Fibroblast of lung (primary cell): ENCODE measurements at regions not wholly inside any gene's neighbourhood (a gene's known extent, or its start where the extent isn't known, plus 50 kb on each side); places are given as distances from the start of the nearest gene placed in this dataset.

Experiments
- DNase-seq, 2 donors: peaks; one replicate each; pipeline versions ENCODE4 v3.0.0 to v3.0.0-alpha.2; 2010; ENCODE audit warnings: low read depth in 2 of 2
- H2AFZ ChIP-seq: 2 replicates; pipeline ENCODE4 v1.5.1; 2012; ENCODE audit warnings: low read length, control low read depth, inconsistent platforms
- H3K27ac ChIP-seq: 2 replicates; pipeline ENCODE4 v1.5.1; 2011; ENCODE audit warnings: low read length, control low read depth; ENCODE audit not compliant: insufficient read depth
- H3K27me3 ChIP-seq: 2 replicates; pipeline ENCODE4 v1.5.1; 2011; ENCODE audit warnings: mild to moderate bottlenecking, low read length; ENCODE audit not compliant: control insufficient read depth, insufficient read depth
- H3K36me3 ChIP-seq: 2 replicates; pipeline ENCODE4 v1.5.1; 2011; ENCODE audit warnings: low read length; ENCODE audit not compliant: control insufficient read depth, insufficient read depth
- H3K4me1 ChIP-seq: 2 replicates; pipeline ENCODE4 v1.5.1; 2011; ENCODE audit warnings: low read length; ENCODE audit not compliant: control insufficient read depth, insufficient read depth; ENCODE audit errors: extremely low read depth
- H3K4me2 ChIP-seq: 2 replicates; pipeline ENCODE4 v1.5.1; 2011; ENCODE audit warnings: low read length, control low read depth; ENCODE audit not compliant: insufficient read depth; ENCODE audit errors: extremely low read depth
- H3K4me3 ChIP-seq, 4 experiments: fragments of 200-600 bp in 1 of 4; sonication (generic) in 1 of 4; replicated peaks in 1 of 4; 2 replicates each; pipeline ENCODE4 v1.5.1; 2011 to 2016; ENCODE audit warnings: low read length in 4 of 4, low read depth in 3 of 4, mild to moderate bottlenecking in 3 of 4, control low read depth in 2 of 4, inconsistent platforms in 1 of 4, mixed read lengths in 1 of 4; ENCODE audit not compliant: insufficient read depth in 1 of 4; ENCODE audit errors: control extremely low read depth in 1 of 4
- H3K79me2 ChIP-seq: 2 replicates; pipeline ENCODE4 v1.5.1; 2012; ENCODE audit warnings: mild to moderate bottlenecking, low read length, inconsistent platforms; ENCODE audit not compliant: control insufficient read depth, insufficient read depth
- H3K9ac ChIP-seq: 2 replicates; pipeline ENCODE4 v1.5.1; 2011; ENCODE audit warnings: mild to moderate bottlenecking, low read length, control low read depth; ENCODE audit not compliant: insufficient read depth
- H3K9me3 ChIP-seq: 2 replicates; pipeline ENCODE4 v1.5.1; 2012; ENCODE audit warnings: low read depth, low read length; ENCODE audit not compliant: control insufficient read depth, insufficient read depth
- H4K20me1 ChIP-seq: 2 replicates; pipeline ENCODE4 v1.5.1; 2011; ENCODE audit warnings: low read length; ENCODE audit not compliant: control insufficient read depth, insufficient read depth; ENCODE audit errors: extremely low read depth
- CTCF ChIP-seq, 2 donors: IDR thresholded peaks in 1 of 2; conservative IDR thresholded peaks in 1 of 2; 1 replicate in 1 of 2; 2 replicates in 1 of 2; pipeline ENCODE4 v1.5.1; 2011 to 2012; ENCODE audit warnings: low read length in 2 of 2, control low read depth in 1 of 2, inconsistent platforms in 1 of 2, low read depth in 1 of 2, mild to moderate bottlenecking in 1 of 2
- EZH2 ChIP-seq: IDR thresholded peaks from 2 replicates; pipeline ENCODE4 v1.5.1; 2012; ENCODE audit warnings: low read length, control low read depth, mild to moderate bottlenecking; ENCODE audit errors: missing control alignments

- H3K79me2 ChIP-seq: no peaks in the 10 kb centered on the region
- H4K20me1 ChIP-seq: no peaks in the 10 kb centered on the region
- no peaks in the 10 kb centered on the region for H3K9me3 ChIP-seq
- H3K36me3 ChIP-seq: no peaks in the 10 kb centered on the region
- no peak for DNase-seq
- no peak overlapping the region for H3K9ac ChIP-seq
- no peak overlapping the region for H3K4me3 ChIP-seq
- H3K4me1 ChIP-seq: no peaks in the 10 kb centered on the region
- TF ChIP-seq EZH2 (no peak), CTCF (conservative IDR thresholded peaks at IDR 0.05 in 1 of 2, IDR thresholded peaks at IDR 0.05 in 1 of 2; ENCODE audit: low read depth in 1 of 2, low read length in 2 of 2) (no peak)
- no peaks in the 10 kb centered on the region for H3K27me3 ChIP-seq
- no peak overlapping the region for H2AFZ ChIP-seq
- H3K4me2 ChIP-seq: no peak overlapping the region
- H3K27ac ChIP-seq: no peak overlapping the region
Measured at GRCh38 chr4:37124800-37125199, 119.7 kb upstream of the NWD2 start.

GRCh38 chr4:37126051-37126450 lies 118.5 kb upstream of the NWD2 start:
- H3K9me3 ChIP-seq: no peaks in the 10 kb centered on the region
- H3K27ac ChIP-seq: no peak overlapping the region
- no peak overlapping the region for H3K9ac ChIP-seq
- no peaks in the 10 kb centered on the region for H3K4me1 ChIP-seq
- no peak for DNase-seq
- no peak overlapping the region for H2AFZ ChIP-seq
- H3K4me2 ChIP-seq: no peak overlapping the region
- H3K36me3 ChIP-seq: no peaks in the 10 kb centered on the region
- TF ChIP-seq CTCF (conservative IDR thresholded peaks at IDR 0.05 in 1 of 2, IDR thresholded peaks at IDR 0.05 in 1 of 2; ENCODE audit: low read depth in 1 of 2, low read length in 2 of 2): no peak
- TF ChIP-seq EZH2: no peak
- H3K27me3 ChIP-seq: no peaks in the 10 kb centered on the region
- H3K4me3 ChIP-seq: no peak overlapping the region
- H3K79me2 ChIP-seq: no peaks in the 10 kb centered on the region
- no peaks in the 10 kb centered on the region for H4K20me1 ChIP-seq

- Histone ChIP-seq H3K79me2 (no peaks in the 10 kb centered on the region), H2AFZ (no peak overlapping the region), H3K4me3 (no peak overlapping the region), H3K4me2 (no peak overlapping the region), H3K9me3 (no peaks in the 10 kb centered on the region), H3K27ac (no peak overlapping the region), H3K27me3 (no peaks in the 10 kb centered on the region), H4K20me1 (no peaks in the 10 kb centered on the region), H3K4me1 (no peaks in the 10 kb centered on the region), H3K36me3 (no peaks in the 10 kb centered on the region), H3K9ac (no peak overlapping the region)
- no peak for DNase-seq
- no peak for TF ChIP-seq CTCF (conservative IDR thresholded peaks at IDR 0.05 in 1 of 2, IDR thresholded peaks at IDR 0.05 in 1 of 2; ENCODE audit: low read depth in 1 of 2, low read length in 2 of 2)
Measured at GRCh38 chr4:37130465-37130864, 114.1 kb upstream of the NWD2 start.
